H1 (cell line): ENCODE measurements at regions not wholly inside any gene's neighbourhood (a gene's known extent, or its start where the extent isn't known, plus 50 kb on each side); places are given as distances from the start of the nearest gene placed in this dataset.

Source experiments
- CHD7 ChIP-seq: fragments of 300-600 bp; sonication (generic); IDR thresholded peaks from 2 replicates; pipeline ENCODE4 v1.7.1; 2012; ENCODE audit warnings: low read length, moderate library complexity, mild to moderate bottlenecking, inconsistent platforms; ENCODE audit not compliant: insufficient replicate concordance
- HDAC2 ChIP-seq, 2 experiments: fragments of 300-600 bp in 1 of 2; sonication (generic) in 1 of 2; IDR thresholded peaks; 2 replicates each; pipeline ENCODE4 v1.6.1; 2011 to 2012; ENCODE audit warnings: low read depth in 2 of 2, low read length in 2 of 2, mild to moderate bottlenecking in 2 of 2, moderate library complexity in 2 of 2, borderline replicate concordance in 1 of 2, inconsistent platforms in 1 of 2
- MAX ChIP-seq: IDR thresholded peaks from 2 replicates; pipeline ENCODE4 v1.6.1; 2012; ENCODE audit warnings: inconsistent platforms
- RXRA ChIP-seq: IDR thresholded peaks from 2 replicates; pipeline ENCODE4 v1.6.1; 2011; ENCODE audit warnings: low read depth, mild to moderate bottlenecking, low read length, moderate library complexity; ENCODE audit not compliant: insufficient read depth

- TF ChIP-seq CHD7 (no peak), HDAC2 (IDR thresholded peaks at IDR 0.05; ENCODE audit: borderline replicate concordance in 1 of 2, low read depth in 2 of 2, low read length in 2 of 2) (no peak), RXRA (no peak), MAX (no peak)
These were observed 230.8 kb upstream of the RND3 start (continued) for GRCh38 chr2:150718280-150718679.
